ENCODE measurements at regions not wholly inside any gene's neighbourhood (a gene's known extent, or its start where the extent isn't known, plus 50 kb on each side); places are given as distances from the start of the nearest gene placed in this dataset.
"Not testable (repeated sequence)": the region's sequence is repeated elsewhere in the genome, so short reads cannot be mapped to it uniquely, and the experiment has no call there.

DNA sequence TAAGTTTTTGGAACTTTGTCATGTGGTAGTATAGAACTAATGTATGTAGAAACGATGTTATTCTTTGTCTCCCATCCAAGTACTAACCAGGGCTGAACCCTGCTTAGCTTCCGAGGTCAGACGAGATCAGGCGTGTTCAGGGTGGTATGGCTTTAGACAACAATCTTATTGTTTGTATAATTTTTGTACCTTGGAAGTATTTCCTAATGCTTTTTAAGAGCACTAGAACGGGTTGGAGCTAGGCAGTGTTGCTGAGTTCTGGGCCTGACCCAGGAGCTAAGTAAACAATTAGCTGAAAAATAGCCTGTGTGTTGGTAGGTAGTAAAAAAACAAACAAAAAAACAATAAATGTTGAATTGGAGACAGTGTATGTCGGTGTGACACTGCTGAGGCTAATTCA is 244.3 kb downstream of the EMP1 start:
- DNase-seq (ENCODE audit: low spot score) = no peak

DNA sequence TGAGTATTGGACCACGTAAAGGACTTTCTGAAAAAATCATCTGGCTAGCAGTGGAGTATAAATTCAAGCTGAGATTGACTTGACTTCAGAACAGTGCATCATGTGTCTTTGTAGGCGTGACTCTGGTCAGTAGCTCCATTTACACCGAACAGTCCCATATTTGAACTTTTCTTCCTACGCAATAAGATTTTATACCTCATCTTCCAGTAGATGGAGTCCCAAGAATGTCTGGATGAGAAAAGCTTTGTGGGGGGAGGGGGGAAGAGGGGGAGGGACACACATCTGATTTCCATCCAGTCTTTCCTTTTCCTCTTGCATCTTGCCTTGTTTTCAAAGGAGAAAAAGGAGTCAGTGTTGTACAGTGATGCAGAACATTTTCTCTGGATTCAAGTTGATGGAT is 241.0 kb downstream of the EMP1 start:
- no peak for DNase-seq (ENCODE audit: low spot score)

DNA sequence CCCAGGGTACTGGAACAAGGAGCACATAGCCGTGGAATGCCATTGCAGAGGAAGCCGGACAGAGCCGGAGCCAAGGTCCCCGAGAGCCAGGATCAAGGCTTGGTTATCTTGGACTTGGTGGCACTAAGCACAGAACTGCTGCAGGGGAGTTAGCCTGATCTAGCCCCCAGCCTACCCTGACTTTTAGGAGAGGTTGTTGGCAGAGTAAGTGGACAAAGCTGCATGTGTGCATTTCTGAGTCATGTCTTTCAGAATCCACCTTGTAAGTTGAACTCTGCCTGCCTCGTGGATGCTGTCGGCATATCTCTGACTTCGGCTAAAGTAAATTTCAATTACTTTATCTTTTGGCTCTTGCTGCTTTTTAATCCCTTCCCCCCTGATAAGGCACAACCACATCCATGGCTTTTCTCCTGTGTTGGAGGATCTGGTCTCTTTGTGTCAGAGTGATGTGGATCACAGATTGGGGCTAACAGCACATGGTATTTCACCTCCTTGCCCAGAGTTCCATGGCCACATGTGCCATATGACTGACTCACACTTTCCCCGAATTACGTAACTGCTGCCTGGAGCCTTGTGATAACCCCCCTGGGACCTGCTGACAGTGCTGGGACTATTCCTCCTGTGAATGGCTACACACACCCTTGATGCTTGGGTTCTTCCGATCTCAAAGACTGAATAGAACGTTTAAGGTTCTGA is 240.3 kb downstream of the EMP1 start:
- DNase-seq (ENCODE audit: low spot score) = peak; percentile 19

DNA sequence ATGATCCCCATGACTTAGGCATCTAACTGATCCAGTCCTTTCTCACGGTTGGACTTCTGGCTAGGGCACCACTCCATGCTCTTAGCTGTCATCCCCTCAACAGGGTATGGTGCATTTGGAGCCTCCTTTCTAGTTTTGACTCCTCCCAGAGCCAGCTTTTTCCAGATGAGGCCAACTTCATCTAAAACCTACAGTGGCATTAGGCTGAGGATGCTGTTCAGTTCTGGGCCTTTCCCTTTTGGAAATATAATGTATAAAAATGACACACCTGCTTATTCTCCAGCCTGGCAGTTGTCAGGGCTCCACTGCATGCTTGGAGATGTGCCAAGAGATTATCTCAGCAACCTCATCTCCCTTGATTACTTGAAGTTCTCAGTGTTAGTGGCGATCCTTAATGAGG is 239.7 kb downstream of the EMP1 start:
- DNase-seq (ENCODE audit: low spot score) = no peak

DNA sequence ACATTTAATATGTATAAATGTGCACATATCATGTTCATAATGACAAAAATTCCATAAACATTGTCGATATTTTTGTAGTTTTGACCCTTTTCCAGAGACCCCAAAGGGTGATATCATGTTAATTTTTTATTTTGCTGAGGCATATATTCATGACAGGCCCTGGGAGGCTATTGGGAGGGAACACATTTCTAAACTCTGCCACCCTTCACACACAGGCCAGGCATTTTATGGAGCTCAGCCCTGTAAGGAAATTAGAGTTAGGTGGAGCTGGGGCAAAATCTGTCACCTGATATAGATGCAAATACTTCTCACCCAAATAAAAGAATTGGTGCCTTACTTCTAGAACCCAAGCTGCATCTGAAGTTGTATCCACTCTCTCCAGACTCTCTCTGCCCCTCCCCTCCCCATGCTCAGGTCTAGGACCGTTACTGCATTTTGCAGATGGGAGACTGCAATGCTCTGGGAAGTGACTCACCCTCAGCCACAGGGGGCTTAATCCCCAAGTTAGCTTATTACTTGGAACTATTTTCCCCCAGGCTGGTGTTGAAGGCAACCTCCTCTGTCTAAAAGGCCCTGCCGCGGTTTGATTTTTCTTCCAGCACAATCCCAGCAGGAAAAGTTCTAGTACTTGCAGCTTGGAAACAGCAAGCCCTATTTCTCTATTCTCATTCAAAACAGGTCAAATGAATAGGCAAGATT is 238.9 kb downstream of the EMP1 start:
- no peak for DNase-seq (ENCODE audit: low spot score)

DNA sequence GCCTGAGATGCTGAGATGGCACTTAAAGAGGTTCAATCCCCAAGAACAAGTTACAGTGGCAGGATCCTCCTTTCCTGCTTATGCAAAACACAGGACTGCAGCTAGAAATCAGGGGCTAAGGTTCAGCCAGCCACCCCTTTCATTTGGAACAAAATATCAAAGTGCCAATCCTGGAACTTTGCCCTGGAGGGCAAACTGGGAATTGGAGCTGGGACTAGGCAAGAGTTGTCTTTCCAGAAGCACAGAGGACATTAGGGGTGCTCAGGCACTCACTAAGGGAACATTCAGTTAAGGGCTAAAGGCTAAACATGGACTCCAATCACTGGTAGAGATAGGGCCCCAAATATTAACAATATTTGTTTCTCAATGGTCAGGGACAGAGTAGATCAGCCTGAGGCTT is 237.2 kb downstream of the EMP1 start:
- DNase-seq (ENCODE audit: low spot score) = no peak

DNA sequence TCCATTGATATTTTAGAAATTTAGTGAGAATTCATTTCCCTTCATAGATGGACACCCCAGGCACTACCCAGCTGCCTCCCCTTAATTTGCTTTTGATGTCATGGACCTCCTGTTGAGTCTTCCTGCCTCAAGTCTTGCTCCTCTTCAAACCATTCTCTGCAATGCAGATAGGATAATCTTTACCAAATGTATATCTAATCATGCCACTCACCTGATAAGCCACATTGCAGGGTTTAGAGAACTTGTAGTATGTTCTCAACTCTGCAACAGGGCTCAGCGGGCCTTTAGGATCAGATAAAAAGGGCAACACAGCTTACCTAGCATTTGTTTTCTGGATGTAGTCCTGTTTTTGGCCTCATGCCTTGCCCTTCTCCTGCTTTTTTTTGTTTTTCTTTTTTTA is 234.5 kb downstream of the EMP1 start:
- DNase-seq (ENCODE audit: low spot score) = no peak

DNA sequence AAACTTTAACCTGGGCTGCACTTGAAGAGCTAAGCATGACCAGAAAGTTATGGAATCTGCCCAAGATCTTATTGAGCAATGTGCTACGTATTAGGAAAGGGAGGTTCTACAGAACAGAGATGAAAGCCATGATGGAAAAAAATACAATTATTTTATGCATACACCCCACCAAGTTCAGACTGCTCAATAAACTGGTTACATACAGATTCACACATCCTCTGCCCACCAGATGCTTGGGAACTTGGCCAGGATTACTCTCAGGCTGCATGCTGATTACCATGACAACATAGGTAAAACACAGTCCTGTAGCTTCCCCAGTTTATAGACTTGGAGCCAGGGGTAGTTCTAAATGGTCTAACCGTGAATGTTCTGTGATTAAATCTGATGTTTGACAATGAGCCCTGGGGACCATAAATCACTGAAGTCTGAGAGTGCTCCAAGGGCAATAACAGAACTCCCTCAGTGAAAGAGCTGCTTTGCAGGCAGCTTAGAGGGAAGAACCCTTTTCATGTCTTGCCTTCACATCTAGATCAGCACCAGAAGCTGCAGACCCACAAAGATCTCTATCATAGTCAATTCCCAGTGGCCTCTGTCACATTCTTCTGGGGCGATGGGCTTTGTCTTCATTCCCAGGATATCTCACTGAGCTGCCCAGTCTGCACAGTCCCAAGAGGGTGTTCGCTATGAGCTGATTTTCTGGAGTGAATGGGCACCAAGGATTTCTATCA is 232.2 kb downstream of the EMP1 start:
- no peak for DNase-seq (ENCODE audit: low spot score)

DNA sequence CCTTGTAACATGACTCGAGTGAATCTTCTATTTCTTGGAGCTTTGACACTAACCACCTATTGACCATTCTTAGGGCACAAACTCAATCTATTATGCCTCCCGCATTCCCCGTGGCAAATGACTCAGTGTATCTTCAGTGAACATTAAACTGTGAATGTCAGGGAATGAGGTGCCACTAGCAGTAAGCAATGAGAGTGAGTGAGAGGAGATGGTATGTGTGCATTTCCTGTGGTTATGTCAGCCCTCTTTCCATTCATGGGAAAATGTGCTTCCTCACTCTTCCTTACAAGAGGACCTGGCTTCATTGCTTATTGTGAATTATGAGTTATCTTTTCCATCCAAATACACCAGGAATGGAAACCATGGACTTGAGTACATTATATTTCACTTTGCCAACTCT is 229.2 kb downstream of the EMP1 start:
- no peak for DNase-seq (ENCODE audit: low spot score)

DNA sequence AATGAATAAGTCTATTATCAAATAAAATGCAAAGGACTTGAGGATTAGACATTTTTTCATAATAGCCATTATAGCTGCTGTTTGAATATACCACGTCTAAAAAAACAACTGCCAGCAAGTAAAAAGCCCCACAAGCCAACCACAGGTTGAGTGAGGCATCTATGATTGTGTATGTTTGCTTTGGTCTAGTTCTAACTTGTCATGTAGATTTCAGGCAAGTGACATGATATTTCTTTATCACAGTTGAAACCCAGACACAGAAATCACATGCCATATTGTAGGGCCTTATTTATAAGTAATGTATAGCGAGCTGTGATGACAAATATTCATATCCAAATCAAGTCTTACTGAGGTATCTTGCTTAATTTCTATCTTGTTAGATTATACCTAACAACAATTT is 225.8 kb downstream of the EMP1 start:
- no peak for DNase-seq (ENCODE audit: low spot score)

DNA sequence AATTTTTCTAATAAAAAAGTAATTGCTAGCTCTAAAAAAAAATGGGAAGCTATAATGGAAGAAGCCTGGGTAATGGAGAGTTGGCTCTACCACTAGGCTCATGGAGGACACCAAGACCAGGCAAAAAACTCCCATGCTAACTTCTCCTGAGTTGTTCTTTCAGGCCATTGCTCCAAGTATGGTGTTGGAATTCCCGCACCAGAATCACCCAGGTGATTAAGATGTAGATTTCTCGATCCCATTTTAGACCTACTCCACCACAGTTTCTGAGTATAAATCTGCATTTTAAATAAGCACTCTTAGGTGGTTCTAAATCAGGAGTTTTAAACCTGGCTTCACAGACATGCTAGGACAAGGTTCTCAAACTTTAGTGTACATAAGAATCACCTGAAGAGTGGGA is 221.0 kb downstream of the EMP1 start:
- DNase-seq (ENCODE audit: low spot score) = no peak

DNA sequence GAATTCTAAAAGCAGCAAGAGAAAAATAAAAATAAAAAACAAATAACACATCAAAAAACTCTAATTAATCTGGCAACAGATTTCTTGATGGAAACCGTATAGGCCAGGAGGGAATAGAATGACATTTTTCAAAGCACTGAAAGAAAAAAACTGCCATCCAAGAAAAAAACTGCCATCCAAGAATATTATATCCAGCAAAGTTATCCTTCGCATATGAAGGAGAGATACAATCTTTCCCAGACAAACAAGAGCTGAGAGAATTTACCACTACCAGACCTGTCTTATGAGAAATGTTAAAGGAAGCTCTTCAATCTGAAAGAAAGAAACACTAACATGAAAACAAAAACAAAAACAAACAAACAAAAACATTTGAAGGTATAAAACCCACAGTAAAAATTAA is 214.8 kb downstream of the EMP1 start:
- no peak for DNase-seq (ENCODE audit: low spot score)

DNA sequence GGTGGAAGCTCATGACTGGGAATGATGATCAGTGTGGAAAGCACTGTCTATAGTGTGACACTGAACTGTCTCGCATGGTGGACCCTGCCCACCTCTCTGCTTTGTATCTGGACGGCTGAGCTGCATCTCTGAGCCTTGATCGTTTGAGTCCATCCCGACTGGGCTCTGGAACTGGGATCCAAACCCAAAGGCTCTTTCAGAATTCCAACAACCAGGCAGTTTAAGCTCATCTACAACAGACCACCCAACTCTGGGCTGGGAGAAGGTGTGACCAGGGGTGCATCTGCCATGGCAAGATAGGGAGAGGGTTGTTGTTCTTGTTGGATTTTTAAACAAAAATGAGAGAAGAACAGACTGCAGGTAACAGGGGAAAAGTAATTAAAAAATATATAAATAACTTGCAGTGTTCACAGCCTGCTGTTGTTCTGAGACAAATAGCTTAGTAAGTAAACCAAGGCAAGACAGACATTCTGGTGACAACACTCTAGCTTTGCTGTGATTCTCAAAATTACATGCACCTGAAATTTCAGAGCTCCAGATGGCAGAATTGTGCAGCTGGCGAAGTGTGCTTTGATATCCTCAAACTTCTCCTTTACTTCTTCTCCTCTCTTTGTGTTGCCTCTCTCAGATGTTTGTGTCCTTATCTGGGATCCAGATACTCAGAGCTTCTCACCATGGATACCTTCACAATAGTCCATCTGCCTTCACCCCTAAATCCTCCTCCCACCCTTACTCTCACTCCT is 209.6 kb downstream of the EMP1 start:
- DNase-seq (ENCODE audit: low spot score) = no peak

DNA sequence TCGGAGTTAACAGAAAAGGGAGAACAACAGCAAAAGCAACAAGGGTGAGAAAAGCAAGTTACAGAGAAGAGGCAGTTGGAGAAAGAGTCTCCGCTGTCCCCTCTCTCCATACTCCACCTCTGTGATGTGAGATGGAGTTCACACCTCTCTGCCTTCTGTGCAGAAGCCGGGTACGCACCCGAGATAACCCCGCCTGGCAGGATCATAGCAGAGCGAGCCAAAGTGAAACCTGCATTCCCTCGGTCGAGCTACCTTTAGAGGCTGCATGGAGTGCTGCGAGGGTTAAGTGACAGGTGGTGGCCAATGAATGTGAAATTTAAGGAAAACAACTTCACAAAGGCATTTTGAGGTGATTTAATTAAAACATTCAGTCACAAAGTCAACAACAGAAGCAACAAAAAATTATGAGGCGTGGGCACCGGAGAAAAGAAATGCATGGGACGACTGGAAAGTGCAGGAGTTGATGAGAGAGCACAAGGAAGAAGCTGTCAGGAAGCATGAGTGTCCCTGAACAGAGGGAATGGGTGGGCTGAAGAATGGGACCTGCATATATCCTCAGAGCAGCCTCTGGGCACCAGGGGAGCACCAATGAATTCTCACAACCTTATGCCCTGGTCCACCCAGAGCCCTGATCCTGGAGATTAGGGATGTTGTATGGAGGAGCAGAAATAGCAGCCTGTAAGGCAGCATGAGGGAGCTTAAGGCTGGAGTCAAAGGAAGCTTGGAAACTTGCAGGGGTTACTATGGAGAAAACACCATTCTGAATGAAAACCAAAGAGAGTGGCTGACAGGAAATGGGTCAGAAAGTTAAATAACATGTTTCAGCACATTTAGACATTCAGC is 208.3 kb downstream of the EMP1 start:
- no peak for DNase-seq (ENCODE audit: low spot score)

DNA sequence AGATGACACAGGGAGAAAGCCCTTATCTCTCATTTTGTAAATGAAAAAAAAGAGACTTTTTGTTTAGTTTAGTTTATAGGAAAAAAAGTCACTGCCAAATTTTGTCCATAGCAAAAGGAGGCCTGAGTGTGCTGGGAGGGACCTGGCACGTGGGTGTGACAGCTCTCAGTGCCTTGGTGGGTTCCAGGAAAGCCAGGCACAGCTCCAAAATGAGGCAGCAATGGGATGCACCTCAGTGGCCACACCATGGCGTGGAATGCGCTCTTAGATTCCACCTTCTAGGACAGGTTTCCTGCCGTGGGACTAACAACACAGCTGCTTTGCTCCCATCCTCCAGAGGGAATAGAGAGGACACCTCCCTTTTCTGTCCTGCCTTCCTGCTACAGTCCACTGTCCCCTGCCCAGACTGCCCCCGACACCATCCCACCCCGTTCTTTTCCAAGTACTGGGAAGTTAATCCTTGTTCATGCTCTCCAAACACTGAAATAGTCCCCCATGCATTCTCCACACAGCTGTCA is 207.6 kb downstream of the EMP1 start:
- DNase-seq (ENCODE audit: low spot score) = no peak

DNA sequence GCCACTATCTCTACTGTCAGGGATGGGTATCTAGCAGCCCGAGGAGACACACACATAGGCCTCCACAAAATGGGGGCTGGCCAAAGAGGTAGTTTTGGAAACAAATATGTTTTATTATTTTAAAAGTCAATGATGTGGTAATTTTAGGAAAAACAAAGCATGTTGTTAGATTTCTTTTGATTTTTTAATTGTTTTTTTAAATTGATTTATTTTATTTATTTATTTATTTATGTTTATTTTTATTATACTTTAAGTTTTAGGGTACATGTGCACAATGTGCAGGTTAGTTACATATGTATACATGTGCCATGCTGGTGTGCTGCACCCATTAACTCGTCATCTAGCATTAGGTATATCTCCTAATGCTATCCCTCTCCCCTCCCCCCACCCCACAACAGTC is 194.8 kb downstream of the EMP1 start:
- not testable (repeated sequence) for DNase-seq (ENCODE audit: low spot score)

DNA sequence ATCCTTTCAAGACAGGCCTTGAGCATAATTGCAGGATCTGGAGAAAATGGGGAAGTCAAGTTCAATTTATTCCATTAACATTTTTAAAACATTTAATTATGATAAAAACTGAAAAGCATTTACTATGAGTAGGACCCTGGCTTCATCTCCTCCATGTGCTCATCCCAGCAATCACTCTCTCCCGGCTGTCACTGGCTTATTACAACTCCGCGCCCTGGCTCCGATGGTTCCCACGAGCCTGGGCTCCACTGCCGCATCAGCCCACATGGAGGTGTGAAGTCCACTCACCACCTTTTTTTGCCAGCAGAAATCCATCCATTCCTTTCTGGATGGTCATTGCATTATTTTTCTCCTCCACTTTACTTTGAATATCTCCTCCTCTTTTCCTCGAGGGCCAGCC is 194.4 kb downstream of the EMP1 start:
- no peak for DNase-seq (ENCODE audit: low spot score)

DNA sequence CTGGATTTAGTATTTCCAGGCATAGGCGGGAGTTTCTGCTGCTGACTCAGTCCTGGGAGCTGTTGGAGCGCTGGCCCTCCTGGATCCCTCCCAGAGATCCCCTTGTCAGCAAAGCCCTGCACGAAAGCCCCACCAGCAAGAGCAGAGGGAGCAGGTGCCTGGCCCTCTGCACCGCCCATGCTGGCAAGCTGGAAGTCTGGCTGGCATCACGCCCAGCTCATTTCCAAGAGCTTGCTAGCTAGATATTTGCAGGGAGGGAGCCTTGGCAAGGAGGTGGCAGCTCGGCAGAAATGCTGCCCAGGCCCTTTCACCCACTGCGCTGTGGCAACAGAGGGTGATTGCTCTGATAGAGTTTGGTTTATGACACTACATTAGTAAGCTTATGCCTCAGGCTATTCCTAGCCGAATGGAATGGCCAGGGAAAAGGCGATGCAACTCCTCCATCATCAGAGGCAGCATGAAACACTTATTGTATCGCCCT is 193.9 kb downstream of the EMP1 start:
- DNase-seq (ENCODE audit: low spot score) = peak; percentile 99

DNA sequence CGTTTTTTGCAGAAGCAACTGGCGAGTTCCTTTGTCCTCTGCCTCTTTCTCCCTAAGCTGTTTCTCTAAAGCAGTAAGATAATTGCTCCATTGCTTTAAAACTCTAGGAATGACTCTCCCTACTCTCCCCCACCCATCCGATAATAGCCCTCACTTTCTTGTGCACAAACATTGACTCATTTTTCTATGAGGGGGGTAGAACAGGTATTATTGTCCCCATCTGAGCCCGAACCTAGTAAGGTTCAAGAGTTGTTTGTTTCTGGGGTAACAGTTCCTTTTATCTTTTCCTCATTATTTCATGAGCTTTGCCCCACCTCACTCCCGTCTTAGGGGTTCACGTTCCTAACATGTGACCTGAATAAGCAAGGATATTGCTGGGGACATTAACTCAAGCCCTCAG is 190.6 kb downstream of the EMP1 start:
- peak; percentile 58 for DNase-seq (ENCODE audit: low spot score)

DNA sequence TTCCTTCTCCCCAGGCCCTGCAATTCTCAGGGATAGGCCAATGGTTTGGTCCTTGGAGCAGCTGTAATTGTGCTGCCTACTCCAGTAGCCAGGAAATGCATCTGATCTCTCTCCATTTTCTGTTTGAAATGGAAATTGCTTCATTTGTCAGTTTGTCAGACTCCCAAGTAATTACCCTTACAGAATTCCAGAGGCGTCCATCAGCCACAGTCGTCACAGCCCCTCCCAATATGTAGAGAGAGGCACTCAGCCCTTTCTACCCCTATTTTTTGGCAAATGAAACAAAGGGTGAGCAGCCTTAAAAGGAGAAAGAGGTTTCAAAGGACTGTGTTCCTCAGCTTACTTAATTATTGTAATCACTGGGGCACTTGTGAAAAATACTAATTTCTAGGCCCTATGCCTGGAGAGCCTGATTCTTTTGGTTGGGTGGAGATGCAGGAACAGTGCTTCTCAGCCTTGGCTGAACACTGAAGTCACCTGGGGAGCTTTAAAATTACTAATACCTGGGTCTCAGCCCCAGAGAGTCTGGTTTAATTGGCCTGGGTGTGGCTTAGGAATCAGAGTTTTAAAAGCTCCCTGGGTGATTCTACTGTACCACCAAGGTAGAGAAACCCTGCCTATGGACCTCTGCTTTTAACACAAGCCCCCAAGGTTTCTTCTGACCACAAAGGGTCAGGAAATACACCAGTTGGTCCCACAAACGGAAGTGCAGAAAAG is 190.0 kb downstream of the EMP1 start:
- peak; percentile 63 for DNase-seq (ENCODE audit: low spot score)

DNA sequence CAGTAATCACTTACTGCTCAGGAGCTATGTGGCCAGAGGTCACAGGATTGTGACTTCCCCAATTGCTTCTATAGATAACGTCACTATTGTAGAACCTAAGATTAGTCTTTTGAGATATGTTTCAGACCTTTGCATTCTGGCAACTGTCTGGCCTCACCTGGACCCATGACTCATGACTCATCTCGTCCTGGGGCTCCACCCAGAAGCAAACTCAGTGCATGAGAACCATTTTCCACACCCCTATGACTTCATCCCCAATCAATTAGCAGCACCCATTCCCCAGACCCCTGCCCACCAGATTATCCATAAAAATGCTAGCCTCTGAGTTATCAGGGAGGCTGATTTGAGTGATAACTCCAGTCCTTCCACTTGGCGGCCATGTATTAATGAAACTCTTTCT is 186.9 kb downstream of the EMP1 start:
- DNase-seq (ENCODE audit: low spot score) = peak; percentile 90

All from LoVo (cell line).